ENCODE measurements at regions not wholly inside any gene's neighbourhood (a gene's known extent, or its start where the extent isn't known, plus 50 kb on each side); places are given as distances from the start of the nearest gene placed in this dataset.

DNA sequence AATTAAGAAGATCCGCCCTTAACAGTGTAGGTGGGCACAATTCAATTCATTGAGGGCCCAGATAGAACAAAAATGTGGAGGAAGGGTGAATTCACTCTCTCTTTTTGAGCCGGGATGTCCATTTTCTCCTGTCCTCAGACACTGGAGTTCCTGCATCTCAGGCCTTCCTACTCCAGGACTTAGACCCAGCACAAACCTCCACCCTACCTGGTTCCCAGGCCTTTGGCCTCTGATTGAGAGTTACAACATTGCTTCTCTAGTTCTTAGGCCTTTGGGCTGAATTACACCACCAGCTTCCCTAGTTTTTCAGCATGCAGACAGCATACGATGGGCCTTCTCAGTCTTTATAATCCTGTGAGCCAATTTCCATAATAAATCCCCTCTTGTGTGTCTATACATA lies 87.8 kb upstream of the TMEM17 start:
- no peaks in the 10 kb centered on the region for H3K4me1 ChIP-seq (replicated peaks)
- no peak for DNase-seq (ENCODE audit: low spot score)
- TF ChIP-seq, protein P1, sequence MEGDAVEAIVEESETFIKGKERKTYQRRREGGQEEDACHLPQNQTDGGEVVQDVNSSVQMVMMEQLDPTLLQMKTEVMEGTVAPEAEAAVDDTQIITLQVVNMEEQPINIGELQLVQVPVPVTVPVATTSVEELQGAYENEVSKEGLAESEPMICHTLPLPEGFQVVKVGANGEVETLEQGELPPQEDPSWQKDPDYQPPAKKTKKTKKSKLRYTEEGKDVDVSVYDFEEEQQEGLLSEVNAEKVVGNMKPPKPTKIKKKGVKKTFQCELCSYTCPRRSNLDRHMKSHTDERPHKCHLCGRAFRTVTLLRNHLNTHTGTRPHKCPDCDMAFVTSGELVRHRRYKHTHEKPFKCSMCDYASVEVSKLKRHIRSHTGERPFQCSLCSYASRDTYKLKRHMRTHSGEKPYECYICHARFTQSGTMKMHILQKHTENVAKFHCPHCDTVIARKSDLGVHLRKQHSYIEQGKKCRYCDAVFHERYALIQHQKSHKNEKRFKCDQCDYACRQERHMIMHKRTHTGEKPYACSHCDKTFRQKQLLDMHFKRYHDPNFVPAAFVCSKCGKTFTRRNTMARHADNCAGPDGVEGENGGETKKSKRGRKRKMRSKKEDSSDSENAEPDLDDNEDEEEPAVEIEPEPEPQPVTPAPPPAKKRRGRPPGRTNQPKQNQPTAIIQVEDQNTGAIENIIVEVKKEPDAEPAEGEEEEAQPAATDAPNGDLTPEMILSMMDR (IDR thresholded peaks at IDR 0.05): no peak
- TF ChIP-seq POLR2AphosphoS5 (IDR thresholded peaks at IDR 0.05): no peak
- TF ChIP-seq POLR2A (IDR thresholded peaks at IDR 0.05): no peak
- no peak overlapping the region for H3K27ac ChIP-seq
- H3K4me3 ChIP-seq: no peak overlapping the region
- WGBS: 97% methylated on average over 3 of the region's 3 CpGs
- H3K27me3 ChIP-seq (replicated peaks; ENCODE audit: insufficient read depth): no peaks in the 10 kb centered on the region
- intact Hi-C loops (cut with DNase I): no loop called here
- no peaks in the 10 kb centered on the region for H3K9me3 ChIP-seq
- H3K36me3 ChIP-seq: no peaks in the 10 kb centered on the region

DNA sequence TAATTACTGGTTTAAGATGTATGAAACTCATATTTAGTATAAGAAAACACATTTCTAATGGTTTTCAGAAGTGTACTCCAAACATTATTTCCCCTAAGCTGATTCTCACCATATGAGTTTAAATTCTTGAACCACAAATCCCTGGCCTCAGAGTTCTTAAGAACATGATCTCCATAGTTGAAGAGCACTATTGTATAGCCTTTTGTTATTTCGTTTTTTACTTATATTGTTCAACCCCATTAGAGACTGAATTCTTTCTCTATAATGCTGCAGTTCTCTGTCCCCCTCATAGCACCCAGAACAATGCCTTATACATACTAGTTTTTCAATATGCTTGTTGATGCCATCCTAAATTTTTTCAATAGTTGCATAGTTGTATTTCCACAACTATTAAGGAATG lies 85.5 kb upstream of the TMEM17 start:
- H3K4me3 ChIP-seq: no peak overlapping the region
- TF ChIP-seq POLR2A (IDR thresholded peaks at IDR 0.05) (no peak), POLR2AphosphoS5 (IDR thresholded peaks at IDR 0.05) (no peak)
- TF ChIP-seq, protein P1 (IDR thresholded peaks at IDR 0.05): no peak
- H3K4me1 ChIP-seq (replicated peaks): no peaks in the 10 kb centered on the region
- H3K27ac ChIP-seq: no peak overlapping the region
- DNase-seq (ENCODE audit: low spot score): no peak
- no peaks in the 10 kb centered on the region for H3K27me3 ChIP-seq (replicated peaks; ENCODE audit: insufficient read depth)
- no peaks in the 10 kb centered on the region for H3K36me3 ChIP-seq
- intact Hi-C loops (cut with DNase I): no loop called here
- WGBS: 74% methylated on average over 1 of the region's 1 CpG
- H3K9me3 ChIP-seq: no peaks in the 10 kb centered on the region

GRCh38 chr2:62589691-62590356 lies 83.8 kb upstream of the TMEM17 start:
- H3K36me3 ChIP-seq: no peaks in the 10 kb centered on the region

GRCh38 chr2:62587592-62587991 lies 81.6 kb upstream of the TMEM17 start:
- intact Hi-C loops (cut with DNase I): no loop called here
- Histone ChIP-seq H3K27me3 (replicated peaks; ENCODE audit: insufficient read depth) (no peaks in the 10 kb centered on the region), H3K4me1 (replicated peaks) (no peaks in the 10 kb centered on the region), H3K4me3 (no peak overlapping the region), H3K27ac (no peak overlapping the region), H3K36me3 (no peaks in the 10 kb centered on the region), H3K9me3 (no peaks in the 10 kb centered on the region)
- TF ChIP-seq, protein P1 (IDR thresholded peaks at IDR 0.05): no peak
- no peak for TF ChIP-seq POLR2AphosphoS5 (IDR thresholded peaks at IDR 0.05)
- no peak for TF ChIP-seq POLR2A (IDR thresholded peaks at IDR 0.05)
- no peak for DNase-seq (ENCODE audit: low spot score)
- WGBS: 75% methylated on average over 3 of the region's 3 CpGs

More at GRCh38 chr2:62589691-62590356, 83.8 kb upstream of the TMEM17 start:
- DNase-seq (ENCODE audit: low spot score): no peak
- Histone ChIP-seq H3K27me3 (replicated peaks; ENCODE audit: insufficient read depth) (no peaks in the 10 kb centered on the region), H3K4me3 (no peak overlapping the region), H3K4me1 (replicated peaks) (no peaks in the 10 kb centered on the region), H3K9me3 (no peaks in the 10 kb centered on the region), H3K27ac (no peak overlapping the region)
- 82% methylated on average over 4 of the region's 4 CpGs for WGBS
- TF ChIP-seq, protein P1 (IDR thresholded peaks at IDR 0.05): no peak
- TF ChIP-seq POLR2AphosphoS5 (IDR thresholded peaks at IDR 0.05) (no peak), POLR2A (IDR thresholded peaks at IDR 0.05) (no peak)
- intact Hi-C loops (cut with DNase I): no loop called here

DNA sequence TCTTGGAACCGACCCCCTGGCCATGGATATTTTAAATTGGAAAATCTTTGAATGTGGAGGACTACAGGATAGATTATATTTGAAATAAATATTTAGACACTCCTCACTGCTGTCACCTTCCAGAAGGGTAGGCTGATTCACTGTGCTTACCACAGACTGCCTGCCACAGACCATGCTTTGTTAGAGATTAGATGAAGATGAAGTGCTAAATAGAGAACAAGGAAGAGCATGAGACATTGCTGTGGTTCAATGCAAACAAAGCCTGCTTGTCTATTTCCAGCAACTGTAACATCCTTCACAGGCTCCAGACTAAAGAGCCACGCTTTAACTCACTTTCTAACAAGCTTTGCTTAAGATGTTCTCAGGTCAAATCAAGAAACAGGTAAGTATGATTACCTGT lies 81.0 kb upstream of the TMEM17 start:
- H3K4me3 ChIP-seq: no peak overlapping the region
- H3K36me3 ChIP-seq: no peaks in the 10 kb centered on the region
- no peaks in the 10 kb centered on the region for H3K4me1 ChIP-seq (replicated peaks)
- no peak overlapping the region for H3K27ac ChIP-seq
- no peaks in the 10 kb centered on the region for H3K27me3 ChIP-seq (replicated peaks; ENCODE audit: insufficient read depth)
- no peaks in the 10 kb centered on the region for H3K9me3 ChIP-seq
- TF ChIP-seq POLR2A (IDR thresholded peaks at IDR 0.05) (no peak), POLR2AphosphoS5 (IDR thresholded peaks at IDR 0.05) (no peak)
- TF ChIP-seq, protein P1 (IDR thresholded peaks at IDR 0.05): no peak
- intact Hi-C loops (cut with DNase I): no loop called here
- no peak for DNase-seq (ENCODE audit: low spot score)
- WGBS: 85% methylated on average over 2 of the region's 2 CpGs
